HEK293 (cell line): ENCODE measurements at regions not wholly inside any gene's neighbourhood (a gene's known extent, or its start where the extent isn't known, plus 50 kb on each side); places are given as distances from the start of the nearest gene placed in this dataset.

Experiments used
- GFI1B ChIP-seq: fragments of 450-650 bp; formaldehyde crosslinking; IDR thresholded peaks from 2 replicates; pipeline ENCODE4 v1.5.1; 2016; ENCODE audit warnings: missing biosample characterization, missing genetic modification characterization
- REST ChIP-seq: fragments of 450-650 bp; formaldehyde crosslinking; IDR thresholded peaks from 2 replicates; pipeline ENCODE4 v1.5.1; 2016; ENCODE audit warnings: missing biosample characterization, missing genetic modification characterization
- TCF7L2 ChIP-seq: IDR thresholded peaks from 2 replicates; pipeline ENCODE4 v1.6.1; 2011; ENCODE audit warnings: low read depth, mild to moderate bottlenecking, inconsistent platforms, low read length, moderate library complexity, borderline replicate concordance
- ZBTB20 ChIP-seq: fragments of 450-650 bp; formaldehyde crosslinking; IDR thresholded peaks from 2 replicates; pipeline ENCODE4 v1.5.1; 2016; ENCODE audit warnings: missing biosample characterization, missing genetic modification characterization
- ZNF521 ChIP-seq: fragments of 450-650 bp; formaldehyde crosslinking; IDR thresholded peaks from 2 replicates; pipeline ENCODE4 v1.5.1; 2017; ENCODE audit warnings: missing biosample characterization, mild to moderate bottlenecking, missing genetic modification characterization
- ZNF692 ChIP-seq: fragments of 450-650 bp; formaldehyde crosslinking; IDR thresholded peaks from 2 replicates; pipeline ENCODE4 v1.5.1; 2016; ENCODE audit warnings: missing biosample characterization, missing genetic modification characterization
- ZNF747 ChIP-seq: fragments of 450-650 bp; formaldehyde crosslinking; IDR thresholded peaks from 2 replicates; pipeline ENCODE4 v1.5.1; 2016; ENCODE audit warnings: missing biosample characterization, missing genetic modification characterization
- ZNF768 ChIP-seq: fragments of 450-650 bp; formaldehyde crosslinking; IDR thresholded peaks from 2 replicates; pipeline ENCODE4 v1.5.1; 2018; ENCODE audit warnings: missing biosample characterization, mild to moderate bottlenecking, missing genetic modification characterization
- ZSCAN18 ChIP-seq: fragments of 450-650 bp; formaldehyde crosslinking; IDR thresholded peaks from 2 replicates; pipeline ENCODE4 v1.5.1; 2016; ENCODE audit warnings: missing biosample characterization, missing genetic modification characterization
- ZSCAN30 ChIP-seq: fragments of 450-650 bp; IDR thresholded peaks from 2 replicates; pipeline ENCODE4 v1.5.1; 2018; ENCODE audit warnings: missing biosample characterization, mild to moderate bottlenecking, missing genetic modification characterization, moderate library complexity
- TF ChIP-seq, protein P1 (sequence below): fragments of 450-650 bp; formaldehyde crosslinking; IDR thresholded peaks from 2 replicates; pipeline ENCODE4 v1.5.1; 2016; ENCODE audit warnings: missing biosample characterization, missing genetic modification characterization
- TF ChIP-seq, protein P2 (sequence below): fragments of 450-650 bp; formaldehyde crosslinking; IDR thresholded peaks from 2 replicates; pipeline ENCODE4 v1.5.1; 2016; ENCODE audit warnings: missing biosample characterization, missing genetic modification characterization
- TF ChIP-seq, protein P3 (sequence below): fragments of 450-650 bp; formaldehyde crosslinking; conservative IDR thresholded peaks from 2 replicates; pipeline ENCODE4 v1.5.1; 2016; ENCODE audit warnings: low read depth, missing biosample characterization, missing genetic modification characterization
- TF ChIP-seq, protein P4 (sequence below): fragments of 450-650 bp; formaldehyde crosslinking; IDR thresholded peaks from 2 replicates; pipeline ENCODE4 v1.5.1; 2016; ENCODE audit warnings: missing biosample characterization, missing genetic modification characterization, low read depth

DNA sequence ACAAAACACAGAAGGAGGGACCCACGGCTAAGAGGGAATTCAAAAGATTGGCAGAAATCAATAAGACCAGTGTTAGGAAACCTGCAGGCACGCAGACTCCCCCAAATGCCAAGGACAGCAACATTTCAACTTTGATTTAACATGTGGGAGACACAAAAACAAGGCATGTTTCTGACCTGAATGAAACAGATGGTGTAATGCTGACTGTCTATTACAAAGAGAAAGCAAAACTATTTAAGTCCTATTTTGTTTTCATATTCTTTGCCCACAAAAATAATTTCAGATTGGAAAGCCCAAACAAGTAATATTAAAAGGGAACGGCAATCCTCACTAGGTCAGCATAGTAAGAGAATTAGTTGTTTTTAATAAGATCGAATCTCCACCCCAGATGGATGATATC is 107.9 kb downstream of the S1PR1 start:
- no peak for TF ChIP-seq TCF7L2
- TF ChIP-seq ZBTB20 (tag by site-specific recombination): no peak
- TF ChIP-seq GFI1B: no peak
- TF ChIP-seq, protein P1, sequence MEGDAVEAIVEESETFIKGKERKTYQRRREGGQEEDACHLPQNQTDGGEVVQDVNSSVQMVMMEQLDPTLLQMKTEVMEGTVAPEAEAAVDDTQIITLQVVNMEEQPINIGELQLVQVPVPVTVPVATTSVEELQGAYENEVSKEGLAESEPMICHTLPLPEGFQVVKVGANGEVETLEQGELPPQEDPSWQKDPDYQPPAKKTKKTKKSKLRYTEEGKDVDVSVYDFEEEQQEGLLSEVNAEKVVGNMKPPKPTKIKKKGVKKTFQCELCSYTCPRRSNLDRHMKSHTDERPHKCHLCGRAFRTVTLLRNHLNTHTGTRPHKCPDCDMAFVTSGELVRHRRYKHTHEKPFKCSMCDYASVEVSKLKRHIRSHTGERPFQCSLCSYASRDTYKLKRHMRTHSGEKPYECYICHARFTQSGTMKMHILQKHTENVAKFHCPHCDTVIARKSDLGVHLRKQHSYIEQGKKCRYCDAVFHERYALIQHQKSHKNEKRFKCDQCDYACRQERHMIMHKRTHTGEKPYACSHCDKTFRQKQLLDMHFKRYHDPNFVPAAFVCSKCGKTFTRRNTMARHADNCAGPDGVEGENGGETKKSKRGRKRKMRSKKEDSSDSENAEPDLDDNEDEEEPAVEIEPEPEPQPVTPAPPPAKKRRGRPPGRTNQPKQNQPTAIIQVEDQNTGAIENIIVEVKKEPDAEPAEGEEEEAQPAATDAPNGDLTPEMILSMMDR (tag by site-specific recombination): no peak
- TF ChIP-seq ZNF747: no peak
- TF ChIP-seq, protein P2, sequence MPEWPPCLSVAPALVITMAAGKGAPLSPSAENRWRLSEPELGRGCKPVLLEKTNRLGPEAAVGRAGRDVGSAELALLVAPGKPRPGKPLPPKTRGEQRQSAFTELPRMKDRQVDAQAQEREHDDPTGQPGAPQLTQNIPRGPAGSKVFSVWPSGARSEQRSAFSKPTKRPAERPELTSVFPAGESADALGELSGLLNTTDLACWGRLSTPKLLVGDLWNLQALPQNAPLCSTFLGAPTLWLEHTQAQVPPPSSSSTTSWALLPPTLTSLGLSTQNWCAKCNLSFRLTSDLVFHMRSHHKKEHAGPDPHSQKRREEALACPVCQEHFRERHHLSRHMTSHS (tag by site-specific recombination): no peak
- no peak for TF ChIP-seq ZSCAN18
- no peak for TF ChIP-seq ZNF768
- TF ChIP-seq, protein P3, sequence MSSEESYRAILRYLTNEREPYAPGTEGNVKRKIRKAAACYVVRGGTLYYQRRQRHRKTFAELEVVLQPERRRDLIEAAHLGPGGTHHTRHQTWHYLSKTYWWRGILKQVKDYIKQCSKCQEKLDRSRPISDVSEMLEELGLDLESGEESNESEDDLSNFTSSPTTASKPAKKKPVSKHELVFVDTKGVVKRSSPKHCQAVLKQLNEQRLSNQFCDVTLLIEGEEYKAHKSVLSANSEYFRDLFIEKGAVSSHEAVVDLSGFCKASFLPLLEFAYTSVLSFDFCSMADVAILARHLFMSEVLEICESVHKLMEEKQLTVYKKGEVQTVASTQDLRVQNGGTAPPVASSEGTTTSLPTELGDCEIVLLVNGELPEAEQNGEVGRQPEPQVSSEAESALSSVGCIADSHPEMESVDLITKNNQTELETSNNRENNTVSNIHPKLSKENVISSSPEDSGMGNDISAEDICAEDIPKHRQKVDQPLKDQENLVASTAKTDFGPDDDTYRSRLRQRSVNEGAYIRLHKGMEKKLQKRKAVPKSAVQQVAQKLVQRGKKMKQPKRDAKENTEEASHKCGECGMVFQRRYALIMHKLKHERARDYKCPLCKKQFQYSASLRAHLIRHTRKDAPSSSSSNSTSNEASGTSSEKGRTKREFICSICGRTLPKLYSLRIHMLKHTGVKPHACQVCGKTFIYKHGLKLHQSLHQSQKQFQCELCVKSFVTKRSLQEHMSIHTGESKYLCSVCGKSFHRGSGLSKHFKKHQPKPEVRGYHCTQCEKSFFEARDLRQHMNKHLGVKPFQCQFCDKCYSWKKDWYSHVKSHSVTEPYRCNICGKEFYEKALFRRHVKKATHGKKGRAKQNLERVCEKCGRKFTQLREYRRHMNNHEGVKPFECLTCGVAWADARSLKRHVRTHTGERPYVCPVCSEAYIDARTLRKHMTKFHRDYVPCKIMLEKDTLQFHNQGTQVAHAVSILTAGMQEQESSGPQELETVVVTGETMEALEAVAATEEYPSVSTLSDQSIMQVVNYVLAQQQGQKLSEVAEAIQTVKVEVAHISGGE (tag by site-specific recombination): no peak
- TF ChIP-seq REST: no peak
- TF ChIP-seq ZNF521: no peak
- TF ChIP-seq, protein P4, sequence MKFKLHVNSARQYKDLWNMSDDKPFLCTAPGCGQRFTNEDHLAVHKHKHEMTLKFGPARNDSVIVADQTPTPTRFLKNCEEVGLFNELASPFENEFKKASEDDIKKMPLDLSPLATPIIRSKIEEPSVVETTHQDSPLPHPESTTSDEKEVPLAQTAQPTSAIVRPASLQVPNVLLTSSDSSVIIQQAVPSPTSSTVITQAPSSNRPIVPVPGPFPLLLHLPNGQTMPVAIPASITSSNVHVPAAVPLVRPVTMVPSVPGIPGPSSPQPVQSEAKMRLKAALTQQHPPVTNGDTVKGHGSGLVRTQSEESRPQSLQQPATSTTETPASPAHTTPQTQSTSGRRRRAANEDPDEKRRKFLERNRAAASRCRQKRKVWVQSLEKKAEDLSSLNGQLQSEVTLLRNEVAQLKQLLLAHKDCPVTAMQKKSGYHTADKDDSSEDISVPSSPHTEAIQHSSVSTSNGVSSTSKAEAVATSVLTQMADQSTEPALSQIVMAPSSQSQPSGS (tag by site-specific recombination): no peak
- TF ChIP-seq ZSCAN30 (tag by site-specific recombination): no peak
- no peak for TF ChIP-seq ZNF692
